ENCODE measurements at regions not wholly inside any gene's neighbourhood (a gene's known extent, or its start where the extent isn't known, plus 50 kb on each side); places are given as distances from the start of the nearest gene placed in this dataset.

DNA sequence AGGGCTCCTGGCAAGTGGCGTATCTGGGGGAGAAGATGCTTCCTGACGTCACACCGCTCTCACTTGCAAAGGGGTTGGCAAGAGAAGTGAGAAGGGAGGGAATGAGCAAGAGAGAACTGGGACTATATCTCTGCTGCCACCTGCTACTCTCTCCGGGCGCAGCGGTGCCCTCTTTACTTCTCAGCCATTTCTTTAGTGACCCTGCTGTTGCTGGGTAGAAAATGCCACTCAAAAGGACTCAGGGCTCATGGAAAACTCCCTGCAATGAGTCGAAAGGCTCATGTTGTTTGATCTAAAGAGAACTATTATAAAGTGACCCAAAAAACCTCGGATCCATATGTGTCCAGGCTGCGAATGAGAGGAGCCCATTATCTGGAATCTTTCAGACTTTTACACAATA lies 401.8 kb downstream of the SAMD5 start:
- Histone ChIP-seq H3K4me3 (no peak overlapping the region), H3K4me1 (no peaks in the 10 kb centered on the region), H3K27me3 (no peaks in the 10 kb centered on the region), H3K36me3 (no peaks in the 10 kb centered on the region), H3K27ac (no peak overlapping the region), H3K9me3 (no peaks in the 10 kb centered on the region)
- WGBS, 2 donors: 86 to 89% methylated on average over 6 to 9 of the region's 9 CpGs
- DNase-seq: no peak
- intact Hi-C loops (cut with DNase I): no loop called here
- TF ChIP-seq POLR2A (IDR thresholded peaks at IDR 0.05): no peak
- TF ChIP-seq, protein P1, sequence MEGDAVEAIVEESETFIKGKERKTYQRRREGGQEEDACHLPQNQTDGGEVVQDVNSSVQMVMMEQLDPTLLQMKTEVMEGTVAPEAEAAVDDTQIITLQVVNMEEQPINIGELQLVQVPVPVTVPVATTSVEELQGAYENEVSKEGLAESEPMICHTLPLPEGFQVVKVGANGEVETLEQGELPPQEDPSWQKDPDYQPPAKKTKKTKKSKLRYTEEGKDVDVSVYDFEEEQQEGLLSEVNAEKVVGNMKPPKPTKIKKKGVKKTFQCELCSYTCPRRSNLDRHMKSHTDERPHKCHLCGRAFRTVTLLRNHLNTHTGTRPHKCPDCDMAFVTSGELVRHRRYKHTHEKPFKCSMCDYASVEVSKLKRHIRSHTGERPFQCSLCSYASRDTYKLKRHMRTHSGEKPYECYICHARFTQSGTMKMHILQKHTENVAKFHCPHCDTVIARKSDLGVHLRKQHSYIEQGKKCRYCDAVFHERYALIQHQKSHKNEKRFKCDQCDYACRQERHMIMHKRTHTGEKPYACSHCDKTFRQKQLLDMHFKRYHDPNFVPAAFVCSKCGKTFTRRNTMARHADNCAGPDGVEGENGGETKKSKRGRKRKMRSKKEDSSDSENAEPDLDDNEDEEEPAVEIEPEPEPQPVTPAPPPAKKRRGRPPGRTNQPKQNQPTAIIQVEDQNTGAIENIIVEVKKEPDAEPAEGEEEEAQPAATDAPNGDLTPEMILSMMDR (IDR thresholded peaks at IDR 0.05): no peak

DNA sequence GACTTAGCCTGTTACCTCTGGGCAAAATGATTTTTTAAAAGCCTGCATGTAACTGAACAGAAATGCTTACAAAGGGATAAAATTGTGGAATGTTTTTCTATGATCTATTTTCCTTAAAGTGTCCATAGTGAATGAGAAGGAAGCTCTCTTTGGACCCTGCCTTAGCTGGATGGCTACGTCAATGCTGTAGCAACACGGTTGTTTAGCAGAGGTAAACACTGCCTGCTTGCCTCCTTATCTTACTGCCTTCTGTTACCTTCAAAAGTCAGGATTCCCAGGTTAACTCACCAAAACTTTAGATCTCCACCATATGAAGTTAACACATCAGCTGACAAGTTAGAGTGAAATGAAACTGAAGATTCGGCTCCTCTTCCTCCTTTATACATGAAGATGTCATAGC lies 402.6 kb downstream of the SAMD5 start:
- no peak for DNase-seq
- Histone ChIP-seq H3K9me3 (no peaks in the 10 kb centered on the region), H3K4me3 (no peak overlapping the region), H3K27me3 (no peaks in the 10 kb centered on the region), H3K4me1 (no peaks in the 10 kb centered on the region), H3K27ac (no peak overlapping the region), H3K36me3 (no peaks in the 10 kb centered on the region)
- WGBS, 2 donors: 87 to 88% methylated on average over 3 of the region's 3 CpGs
- intact Hi-C loops (cut with DNase I): no loop called here
- TF ChIP-seq, protein P1 (IDR thresholded peaks at IDR 0.05): no peak
- TF ChIP-seq POLR2A (IDR thresholded peaks at IDR 0.05): no peak

DNA sequence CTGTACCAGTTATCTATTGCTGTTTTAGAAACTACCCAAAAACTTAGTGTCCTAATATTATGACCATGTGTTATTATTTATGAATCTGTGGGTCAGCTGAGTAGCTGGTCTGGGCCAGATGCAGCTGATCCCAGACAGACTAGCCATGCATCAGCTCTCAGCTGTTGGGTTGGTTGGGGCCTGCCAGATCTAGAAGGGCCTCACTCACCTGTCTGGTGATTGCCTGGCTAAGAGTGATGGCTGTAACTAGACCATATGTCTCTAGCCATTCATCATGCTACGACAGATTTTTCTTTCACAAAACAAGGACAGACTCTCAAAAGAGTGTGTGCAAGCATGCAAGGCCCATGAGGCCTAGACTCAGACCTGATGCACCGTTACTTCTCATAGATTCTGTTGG lies 403.2 kb downstream of the SAMD5 start:
- no peak overlapping the region for H3K4me3 ChIP-seq
- H3K36me3 ChIP-seq: no peaks in the 10 kb centered on the region
- H3K9me3 ChIP-seq: no peaks in the 10 kb centered on the region
- H3K27me3 ChIP-seq: no peaks in the 10 kb centered on the region
- TF ChIP-seq, protein P1 (IDR thresholded peaks at IDR 0.05): no peak
- TF ChIP-seq POLR2A (IDR thresholded peaks at IDR 0.05): no peak
- no peaks in the 10 kb centered on the region for H3K4me1 ChIP-seq
- intact Hi-C loops (cut with DNase I): no loop called here
- 68 to 87% methylated on average over 2 of the region's 2 CpGs for WGBS, 2 donors
- H3K27ac ChIP-seq: no peak overlapping the region
- DNase-seq: no peak

DNA sequence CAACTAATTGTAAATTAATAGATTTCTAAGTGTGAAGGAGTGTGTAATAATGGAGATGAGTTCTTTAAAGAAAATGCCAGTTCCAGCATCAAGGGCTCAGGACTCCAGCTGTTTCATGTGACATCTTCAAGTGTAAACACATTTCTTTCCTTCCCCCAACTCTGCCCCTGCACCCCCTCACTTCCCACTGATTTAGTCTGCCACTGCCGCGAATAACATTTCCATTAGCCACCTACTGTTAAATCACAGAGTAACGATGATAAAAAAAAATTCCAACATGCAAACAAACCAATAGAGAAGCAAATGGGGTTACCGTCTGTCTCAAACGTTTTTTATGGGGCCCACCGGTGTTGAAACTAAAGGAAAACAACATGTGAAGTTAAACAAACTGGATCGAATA lies 414.3 kb downstream of the SAMD5 start:
- WGBS, 2 donors: 40 to 63% methylated on average over 7 of the region's 7 CpGs
- Histone ChIP-seq H3K27me3 (no peaks in the 10 kb centered on the region), H3K4me3 (no peak overlapping the region), H3K9me3 (peaks cover 0 to 11% (median 5%) of the 10 kb centered on the region in 3 donors), H3K4me1 (no peaks in the 10 kb centered on the region), H3K36me3 (no peaks in the 10 kb centered on the region), H3K27ac (no peak overlapping the region)
- intact Hi-C loops (cut with DNase I): no loop called here
- TF ChIP-seq POLR2A (IDR thresholded peaks at IDR 0.05): no peak
- TF ChIP-seq, protein P1 (IDR thresholded peaks at IDR 0.05): no peak
- DNase-seq: no peak

DNA sequence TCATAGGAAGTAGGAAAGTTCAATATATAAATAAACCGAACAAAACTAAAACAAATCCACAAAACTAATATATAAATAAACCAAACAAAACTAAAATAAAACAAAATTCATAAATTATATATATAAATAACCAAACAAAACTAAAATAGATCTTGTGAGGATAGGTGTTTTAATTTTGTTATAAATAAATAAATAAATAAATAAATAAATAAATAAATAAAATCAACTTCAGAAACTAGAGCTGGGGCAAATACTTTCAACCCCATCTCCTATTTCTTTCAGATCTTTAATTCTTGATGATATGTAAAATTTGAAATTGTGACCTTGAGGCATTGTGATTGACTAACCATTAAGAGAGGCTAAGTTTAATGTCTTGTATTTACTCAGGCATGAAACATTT lies 416.1 kb downstream of the SAMD5 start:
- Histone ChIP-seq H3K36me3 (no peaks in the 10 kb centered on the region), H3K4me3 (no peak overlapping the region), H3K27me3 (no peaks in the 10 kb centered on the region), H3K27ac (no peak overlapping the region), H3K4me1 (no peaks in the 10 kb centered on the region), H3K9me3 (peaks cover 0 to 17% (median 5%) of the 10 kb centered on the region in 3 donors)
- no peak for DNase-seq
- intact Hi-C loops (cut with DNase I): no loop called here
- WGBS, 2 donors: 85 to 86% methylated on average over 1 of the region's 1 CpG
- TF ChIP-seq, protein P1 (IDR thresholded peaks at IDR 0.05): no peak
- no peak for TF ChIP-seq POLR2A (IDR thresholded peaks at IDR 0.05)

All from esophagus squamous epithelium (tissue), 5 donors.